A673 (cell line): ENCODE measurements at regions not wholly inside any gene's neighbourhood (a gene's known extent, or its start where the extent isn't known, plus 50 kb on each side); places are given as distances from the start of the nearest gene placed in this dataset.

ENCODE experiments used
- BruUV-seq: library from RNA; stranded (reverse); fragments of 400-500 nt; replicated peaks from 2 replicates; lab custom pipeline; 2021; lab: Mats Ljungman, UMichigan
- CTCF ChIA-PET: fragments of 300-600 bp; sonication (Branson Sonifier 250); formaldehyde crosslinking; loops from one replicate; lab custom pipeline; 2022; ENCODE audit warnings: antibody characterized with exemption; lab: Charles Lee
- POLR2A ChIA-PET: fragments of 300-600 bp; sonication (Branson Sonifier 250); formaldehyde crosslinking; loops from one replicate; lab custom pipeline; 2022; ENCODE audit warnings: antibody characterized with exemption; ENCODE audit not compliant: low non-redundant PET; lab: Charles Lee
- DNase-seq: peaks from one replicate; pipeline ENCODE4 v3.0.0-alpha.2; 2015; ENCODE audit warnings: low spot score
- H3K27ac ChIP-seq: fragments of 200-600 bp; sonication (generic); 2 replicates; pipeline ENCODE4 v1.5.1; 2016; ENCODE audit warnings: mixed run types, low read depth, mild to moderate bottlenecking, mixed read lengths, antibody characterized with exemption, low read length; ENCODE audit not compliant: poor library complexity, severe bottlenecking
- H3K27me3 ChIP-seq: fragments of 200-600 bp; sonication (generic); replicated peaks from 2 replicates; pipeline ENCODE4 v1.6.1; 2017; ENCODE audit warnings: mixed run types, low read depth, mild to moderate bottlenecking, mixed read lengths, antibody characterized with exemption, low read length; ENCODE audit not compliant: insufficient read depth, poor library complexity
- H3K36me3 ChIP-seq: fragments of 200-600 bp; sonication (generic); 2 replicates; pipeline ENCODE4 v1.6.1; 2016; ENCODE audit warnings: mixed run types, mild to moderate bottlenecking, mixed read lengths, antibody characterized with exemption, low read length; ENCODE audit not compliant: insufficient read depth, poor library complexity, severe bottlenecking
- H3K4me1 ChIP-seq: fragments of 200-600 bp; sonication (generic); 2 replicates; pipeline ENCODE4 v1.6.1; 2017; ENCODE audit warnings: mixed run types, mild to moderate bottlenecking, mixed read lengths, antibody characterized with exemption, low read length; ENCODE audit not compliant: insufficient read depth, poor library complexity, severe bottlenecking
- H3K4me3 ChIP-seq: fragments of 200-600 bp; sonication (generic); 2 replicates; pipeline ENCODE4 v1.5.1; 2016; ENCODE audit warnings: low read depth, mixed run types, mild to moderate bottlenecking, mixed read lengths, low read length; ENCODE audit not compliant: poor library complexity, severe bottlenecking
- H3K9me3 ChIP-seq: fragments of 200-600 bp; sonication (generic); 2 replicates; pipeline ENCODE4 v1.6.1; 2016; ENCODE audit warnings: mixed run types, low read depth, mild to moderate bottlenecking, mixed read lengths, antibody characterized with exemption, low read length; ENCODE audit not compliant: poor library complexity, severe bottlenecking
- EZH2 ChIP-seq: fragments of 200-600 bp; sonication (generic); IDR thresholded peaks from 2 replicates; pipeline ENCODE4 v1.6.1; 2017; ENCODE audit warnings: borderline replicate concordance, low read depth, mild to moderate bottlenecking, mixed read lengths, antibody characterized with exemption, low read length; ENCODE audit not compliant: poor library complexity, severe bottlenecking
- intact Hi-C: fragments of 100-400 bp; cut with micrococcal nuclease; formaldehyde crosslinking; loops from one replicate; pipeline ENCODE4 v1.10.0; 2022; ENCODE audit not compliant: unreplicated experiment
- TF ChIP-seq, protein P1 (sequence below): fragments of 300-800, 200-600 bp; sonication (generic); conservative IDR thresholded peaks from 2 replicates; pipeline ENCODE4 v1.5.1; 2017; ENCODE audit warnings: low read depth, mild to moderate bottlenecking, antibody characterized with exemption, low read length, moderate library complexity, mixed read lengths

DNA sequence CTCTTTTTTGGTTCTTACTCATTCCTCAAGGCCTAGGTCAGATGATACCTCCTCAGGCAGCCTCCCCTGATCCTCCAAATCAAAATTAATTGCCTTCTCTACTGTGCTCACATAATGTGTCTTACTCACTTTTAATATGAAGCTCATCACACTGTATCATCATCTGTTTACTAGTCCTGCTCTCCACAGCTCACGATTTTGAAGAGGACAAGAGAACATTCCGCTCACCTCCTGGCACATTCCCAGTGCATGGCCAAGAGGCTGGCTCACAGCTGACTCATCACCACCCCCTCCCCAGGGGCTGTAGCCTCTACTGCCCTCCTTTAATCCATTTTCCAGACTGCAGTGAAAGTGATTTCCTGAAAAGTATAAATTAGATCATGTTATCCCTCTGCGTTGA lies 133.1 kb downstream of the ALDH8A1 start:
- Histone ChIP-seq H3K27ac (no peak overlapping the region), H3K9me3 (no peaks in the 10 kb centered on the region), H3K36me3 (no peaks in the 10 kb centered on the region), H3K4me3 (no peak overlapping the region), H3K27me3 (no peaks in the 10 kb centered on the region), H3K4me1 (peaks cover 9% of the 10 kb centered on the region)
- no TSS peak for BruUV-seq
- intact Hi-C loops: no loop called here
- DNase-seq: peak; percentile 22
- CTCF ChIA-PET: no interaction called here
- POLR2A ChIA-PET: no interaction called here
- no peak for TF ChIP-seq EZH2
- TF ChIP-seq, protein P1, sequence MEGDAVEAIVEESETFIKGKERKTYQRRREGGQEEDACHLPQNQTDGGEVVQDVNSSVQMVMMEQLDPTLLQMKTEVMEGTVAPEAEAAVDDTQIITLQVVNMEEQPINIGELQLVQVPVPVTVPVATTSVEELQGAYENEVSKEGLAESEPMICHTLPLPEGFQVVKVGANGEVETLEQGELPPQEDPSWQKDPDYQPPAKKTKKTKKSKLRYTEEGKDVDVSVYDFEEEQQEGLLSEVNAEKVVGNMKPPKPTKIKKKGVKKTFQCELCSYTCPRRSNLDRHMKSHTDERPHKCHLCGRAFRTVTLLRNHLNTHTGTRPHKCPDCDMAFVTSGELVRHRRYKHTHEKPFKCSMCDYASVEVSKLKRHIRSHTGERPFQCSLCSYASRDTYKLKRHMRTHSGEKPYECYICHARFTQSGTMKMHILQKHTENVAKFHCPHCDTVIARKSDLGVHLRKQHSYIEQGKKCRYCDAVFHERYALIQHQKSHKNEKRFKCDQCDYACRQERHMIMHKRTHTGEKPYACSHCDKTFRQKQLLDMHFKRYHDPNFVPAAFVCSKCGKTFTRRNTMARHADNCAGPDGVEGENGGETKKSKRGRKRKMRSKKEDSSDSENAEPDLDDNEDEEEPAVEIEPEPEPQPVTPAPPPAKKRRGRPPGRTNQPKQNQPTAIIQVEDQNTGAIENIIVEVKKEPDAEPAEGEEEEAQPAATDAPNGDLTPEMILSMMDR: no peak

DNA sequence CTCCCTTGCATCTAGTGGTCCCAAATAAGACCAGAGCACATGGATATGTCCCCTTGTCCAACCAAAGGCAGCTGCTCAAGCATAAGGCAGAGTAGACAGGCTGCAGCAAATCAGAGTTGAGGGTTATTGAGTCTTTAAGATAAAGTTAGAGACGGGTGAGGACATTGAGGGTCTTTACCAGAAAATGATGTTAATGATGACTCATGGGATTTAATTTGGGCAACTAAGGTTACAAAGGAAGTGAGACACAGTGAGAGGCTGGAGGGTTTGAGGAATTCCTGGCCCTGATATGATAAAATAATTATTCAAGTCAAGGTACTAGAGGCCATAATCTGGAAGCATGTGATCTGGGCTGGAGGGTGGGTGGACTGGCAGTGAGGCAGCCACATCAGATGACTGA lies 133.6 kb downstream of the ALDH8A1 start:
- Histone ChIP-seq H3K27me3 (no peaks in the 10 kb centered on the region), H3K4me3 (no peak overlapping the region), H3K4me1 (peaks cover 5% of the 10 kb centered on the region), H3K27ac (no peak overlapping the region), H3K36me3 (no peaks in the 10 kb centered on the region), H3K9me3 (no peaks in the 10 kb centered on the region)
- intact Hi-C loops: no loop called here
- TF ChIP-seq, protein P1: no peak
- TF ChIP-seq EZH2: no peak
- DNase-seq: peak; percentile 13
- POLR2A ChIA-PET: interaction anchor here (0.6 kb wide), 1 partner anchor 11 kb away, joined by 3 read pairs; no protein-coding TSS in a partner anchor
- CTCF ChIA-PET: no interaction called here
- no TSS peak for BruUV-seq

DNA sequence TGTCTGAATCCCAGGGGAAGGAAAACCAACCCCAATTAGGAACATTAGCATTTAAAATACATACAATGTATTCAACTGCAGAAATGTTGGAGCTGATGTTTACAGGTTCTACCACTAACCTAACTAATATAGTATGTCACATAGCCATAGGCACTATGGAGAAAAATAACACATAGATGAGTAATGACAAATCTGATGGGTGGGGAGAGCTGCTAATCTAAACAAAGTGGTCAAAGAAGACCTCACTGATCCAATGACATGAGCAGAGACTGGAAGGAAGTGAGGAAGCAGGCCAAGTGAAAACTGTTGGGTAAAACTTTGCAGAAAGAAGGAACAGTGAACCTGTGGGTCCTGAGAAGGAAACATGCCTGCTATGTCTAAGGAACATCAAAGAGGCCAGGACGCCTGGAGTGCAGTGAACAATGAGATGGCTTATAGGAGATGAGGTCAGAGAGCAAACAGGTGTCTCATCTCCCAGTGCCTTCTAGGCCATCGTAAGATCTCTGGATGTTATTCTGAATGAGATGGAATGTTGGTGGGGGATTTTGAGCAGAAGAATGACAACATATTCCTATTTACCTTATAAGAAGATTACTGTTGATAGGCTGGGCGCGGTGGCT lies 135.7 kb downstream of the ALDH8A1 start:
- ChIA-PET POLR2A (no interaction called here), CTCF (interaction anchor here (0.6 kb wide), 1 partner anchor 659 kb away, joined by 3 read pairs; no protein-coding TSS in a partner anchor)
- Histone ChIP-seq H3K4me1 (no peaks in the 10 kb centered on the region), H3K9me3 (no peaks in the 10 kb centered on the region), H3K27me3 (no peaks in the 10 kb centered on the region), H3K27ac (no peak overlapping the region), H3K4me3 (no peak overlapping the region), H3K36me3 (no peaks in the 10 kb centered on the region)
- BruUV-seq: no TSS peak
- TF ChIP-seq, protein P1: no peak
- no peak for TF ChIP-seq EZH2
- no peak for DNase-seq
- intact Hi-C loops: no loop called here
